ENCODE measurements at regions not wholly inside any gene's neighbourhood (a gene's known extent, or its start where the extent isn't known, plus 50 kb on each side); places are given as distances from the start of the nearest gene placed in this dataset.

GRCh38 chr20:56873836-56874235, 244.7 kb downstream of the TFAP2C start:
- intact Hi-C loops (cut with DNase I) = no loop called here
- Histone ChIP-seq H3K4me1 (no peaks in the 10 kb centered on the region), H3K36me3 (no peaks in the 10 kb centered on the region), H3K4me3 (no peak overlapping the region), H3K9me3 (peaks cover 0 to 16% (median 0%) of the 10 kb centered on the region in 11 donors), H3K27ac (no peak overlapping the region), H3K27me3 (peaks cover 0 to 38% (median 11%) of the 10 kb centered on the region in 7 donors)
- DNase-seq = no peak
- TF ChIP-seq, protein P1, sequence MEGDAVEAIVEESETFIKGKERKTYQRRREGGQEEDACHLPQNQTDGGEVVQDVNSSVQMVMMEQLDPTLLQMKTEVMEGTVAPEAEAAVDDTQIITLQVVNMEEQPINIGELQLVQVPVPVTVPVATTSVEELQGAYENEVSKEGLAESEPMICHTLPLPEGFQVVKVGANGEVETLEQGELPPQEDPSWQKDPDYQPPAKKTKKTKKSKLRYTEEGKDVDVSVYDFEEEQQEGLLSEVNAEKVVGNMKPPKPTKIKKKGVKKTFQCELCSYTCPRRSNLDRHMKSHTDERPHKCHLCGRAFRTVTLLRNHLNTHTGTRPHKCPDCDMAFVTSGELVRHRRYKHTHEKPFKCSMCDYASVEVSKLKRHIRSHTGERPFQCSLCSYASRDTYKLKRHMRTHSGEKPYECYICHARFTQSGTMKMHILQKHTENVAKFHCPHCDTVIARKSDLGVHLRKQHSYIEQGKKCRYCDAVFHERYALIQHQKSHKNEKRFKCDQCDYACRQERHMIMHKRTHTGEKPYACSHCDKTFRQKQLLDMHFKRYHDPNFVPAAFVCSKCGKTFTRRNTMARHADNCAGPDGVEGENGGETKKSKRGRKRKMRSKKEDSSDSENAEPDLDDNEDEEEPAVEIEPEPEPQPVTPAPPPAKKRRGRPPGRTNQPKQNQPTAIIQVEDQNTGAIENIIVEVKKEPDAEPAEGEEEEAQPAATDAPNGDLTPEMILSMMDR (IDR thresholded peaks at IDR 0.05) = no peak
- 87 to 88% methylated on average over 26 of the region's 26 CpGs for WGBS, 2 donors
- no peak for ATAC-seq

GRCh38 chr20:56875052-56875659, 246.1 kb downstream of the TFAP2C start:
- intact Hi-C loops (cut with DNase I) = no loop called here
- no peaks in the 10 kb centered on the region for H3K4me1 ChIP-seq
- TF ChIP-seq, protein P1 (IDR thresholded peaks at IDR 0.05) = no peak
- no peaks in the 10 kb centered on the region for H3K36me3 ChIP-seq
- no peak for DNase-seq
- peaks cover 0 to 27% (median 9%) of the 10 kb centered on the region in 7 donors for H3K27me3 ChIP-seq
- 25 to 33% methylated on average over 6 of the region's 6 CpGs for WGBS, 2 donors
- no peak for ATAC-seq
- no peak overlapping the region for H3K27ac ChIP-seq
- H3K9me3 ChIP-seq = peaks cover 0 to 13% (median 0%) of the 10 kb centered on the region in 11 donors
- H3K4me3 ChIP-seq = no peak overlapping the region

DNA sequence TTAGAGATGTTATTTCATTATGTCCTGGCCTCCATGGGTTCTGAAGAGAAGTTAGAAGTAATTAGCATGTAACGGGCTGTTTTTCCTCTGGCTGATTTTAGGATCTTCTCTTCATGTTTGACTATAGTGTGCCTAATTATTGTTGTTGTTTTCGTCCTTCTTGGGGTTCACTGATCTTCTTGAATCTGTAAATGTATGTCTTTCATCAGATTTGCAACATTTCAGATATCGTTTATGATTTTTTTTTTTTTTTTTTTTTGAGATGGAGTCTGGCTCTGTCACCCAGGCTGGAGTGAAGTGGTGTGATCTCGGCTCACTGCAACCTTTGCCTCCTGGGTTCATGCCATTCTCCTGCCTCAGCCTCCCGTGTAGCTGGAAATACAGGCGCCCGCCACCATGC, 246.7 kb downstream of the TFAP2C start:
- Histone ChIP-seq H3K9me3 (peaks cover 0 to 13% (median 0%) of the 10 kb centered on the region in 11 donors), H3K36me3 (no peaks in the 10 kb centered on the region), H3K27me3 (peaks cover 0 to 27% (median 4%) of the 10 kb centered on the region in 7 donors), H3K27ac (no peak overlapping the region), H3K4me1 (no peaks in the 10 kb centered on the region), H3K4me3 (no peak overlapping the region)
- 83% methylated on average over 7 of the region's 7 CpGs for WGBS, 2 donors
- no peak for DNase-seq
- intact Hi-C loops (cut with DNase I) = no loop called here
- TF ChIP-seq, protein P1 (IDR thresholded peaks at IDR 0.05) = no peak
- no peak for ATAC-seq

GRCh38 chr20:56885521-56885920, 256.4 kb downstream of the TFAP2C start:
- Histone ChIP-seq H3K27me3 (peaks cover 0 to 35% (median 3%) of the 10 kb centered on the region in 7 donors), H3K36me3 (no peaks in the 10 kb centered on the region), H3K9me3 (no peaks in the 10 kb centered on the region), H3K4me1 (no peaks in the 10 kb centered on the region), H3K27ac (no peak overlapping the region), H3K4me3 (no peak overlapping the region)
- TF ChIP-seq, protein P1 (IDR thresholded peaks at IDR 0.05) = no peak
- no peak for DNase-seq
- intact Hi-C loops (cut with DNase I) = no loop called here
- no peak for ATAC-seq
- 75 to 83% methylated on average over 14 of the region's 14 CpGs for WGBS, 2 donors
